Right cardiac atrium (tissue), 5 donors: ENCODE measurements at regions not wholly inside any gene's neighbourhood (a gene's known extent, or its start where the extent isn't known, plus 50 kb on each side); places are given as distances from the start of the nearest gene placed in this dataset.
"Not testable (repeated sequence)": the region's sequence is repeated elsewhere in the genome, so short reads cannot be mapped to it uniquely, and the experiment has no call there.

Source experiments
- ATAC-seq, 2 donors: fragments of 200-7000 bp; cut with Tn5 transposase; one replicate each; pipeline versions ENCODE4 v1.8.0 to v1.9.1; 2020; ENCODE audit warnings: moderate library complexity in 2 of 2, mild to moderate bottlenecking in 1 of 2
- DNase-seq, 3 donors: peaks; one replicate each; pipeline ENCODE4 v3.0.0-alpha.2; 2020
- H3K27ac ChIP-seq: one replicate; pipeline ENCODE4 v1.5.1; 2013; ENCODE audit warnings: mild to moderate bottlenecking, low read length, control low read depth, moderate library complexity
- H3K27me3 ChIP-seq: one replicate; pipeline ENCODE4 v1.6.1; 2013; ENCODE audit not compliant: control insufficient read depth, insufficient read depth
- H3K4me1 ChIP-seq: one replicate; pipeline ENCODE4 v1.6.1; 2013; ENCODE audit warnings: low read length; ENCODE audit not compliant: control insufficient read depth, insufficient read depth
- H3K4me3 ChIP-seq: one replicate; pipeline ENCODE4 v1.5.1; 2013; ENCODE audit warnings: low read length, control low read depth
- H3K9me3 ChIP-seq: one replicate; pipeline ENCODE4 v1.6.1; 2013; ENCODE audit warnings: low read length; ENCODE audit not compliant: control insufficient read depth
- WGBS: extraction: QIAGEN DNeasy Blood & Tissue Kit; methylation state at CpG from one replicate; pipeline ENCODE4 v1.1.7; 2013; 5-methylcytosine and 5-hydroxymethylcytosine counted together
- intact Hi-C, 4 donors: fragments of 100-400 bp; cut with DNase I; formaldehyde crosslinking; loops; one replicate each; pipeline versions ENCODE4 v1.11.0 to v1.14.0; 2022 to 2023
- donor health status: healthy with polysubstance abuse.
- donor health status: DM: no; HTN: yes; CAD: no.
- donor health status: DM: no; HTN: no; CAD: no.
- donor health status: DM: no; HTN: yes; CAD: no; lungs with severe emphysema.
- donor health status: DM: yes; HTN: yes; CAD: no.

DNA sequence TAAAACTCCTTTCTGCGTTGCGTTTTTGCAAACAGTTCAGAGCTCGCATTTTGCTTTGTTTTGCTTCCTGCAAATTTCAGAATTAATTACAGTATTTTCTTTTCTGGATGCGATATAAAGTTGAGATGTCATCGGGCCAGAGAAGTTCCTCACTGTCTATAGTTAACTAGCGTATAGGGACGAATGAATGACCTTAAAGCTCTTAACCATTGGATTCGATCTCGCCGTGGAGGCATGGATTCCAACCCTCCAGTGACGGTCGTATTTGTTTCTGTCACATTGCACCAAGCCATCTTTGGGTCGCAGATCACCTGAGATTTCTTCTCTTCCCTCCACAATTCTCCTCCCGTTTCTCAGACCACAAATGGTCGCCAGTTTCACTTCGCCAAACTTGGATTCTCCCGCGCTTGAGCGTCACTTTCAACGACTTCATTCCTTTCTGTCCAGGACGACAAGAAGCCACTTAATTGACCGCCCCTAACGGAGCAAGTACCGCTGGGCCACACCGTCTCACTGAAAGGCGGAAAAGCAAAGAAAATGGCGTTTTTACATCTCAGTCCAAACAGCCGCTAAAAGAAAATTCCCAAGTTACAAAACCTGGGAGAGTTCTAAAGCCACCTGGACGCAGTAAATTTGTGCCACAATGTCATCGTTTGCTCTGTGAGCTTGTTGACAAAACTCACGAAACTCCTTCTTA is 85.3 kb upstream of the ZNF184 start:
- ATAC-seq = no peak
- WGBS = 6% methylated on average over 31 of the region's 31 CpGs

DNA sequence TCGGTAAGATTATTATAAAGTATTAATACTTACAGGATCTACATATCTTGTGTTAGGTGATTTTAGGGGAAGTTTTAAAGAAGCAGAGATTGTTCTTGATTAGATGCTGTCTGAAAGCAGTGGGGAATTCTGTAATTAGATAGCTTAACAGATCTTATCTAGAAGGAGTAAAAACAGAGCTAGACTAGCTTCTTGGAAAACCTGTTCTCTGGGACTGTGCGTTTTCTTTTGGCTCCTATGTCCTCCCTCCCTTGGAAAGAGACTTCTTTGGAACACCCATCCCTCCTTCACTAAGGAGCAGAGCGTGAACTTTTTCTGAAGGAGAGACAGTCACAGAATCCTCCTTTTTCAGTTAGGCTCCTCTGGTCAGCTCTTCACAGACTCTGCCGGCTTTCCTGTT is 83.5 kb upstream of the ZNF184 start:
- Histone ChIP-seq H3K4me1 (no peaks in the 10 kb centered on the region), H3K27me3 (peaks cover 14% of the 10 kb centered on the region), H3K4me3 (no peak overlapping the region), H3K27ac (no peak overlapping the region), H3K9me3 (no peaks in the 10 kb centered on the region)
- 25% methylated on average over 4 of the region's 4 CpGs for WGBS
- no peak for DNase-seq
- intact Hi-C loops = no loop called here
- no peak for ATAC-seq

More for the DNA sequence above, 85.3 kb upstream of the ZNF184 start:
- intact Hi-C loops = no loop called here
- no peaks in the 10 kb centered on the region for H3K4me1 ChIP-seq
- no peaks in the 10 kb centered on the region for H3K9me3 ChIP-seq
- H3K27me3 ChIP-seq = peaks cover 17% of the 10 kb centered on the region
- no peak overlapping the region for H3K4me3 ChIP-seq
- H3K27ac ChIP-seq = no peak overlapping the region
- no peak for DNase-seq

DNA sequence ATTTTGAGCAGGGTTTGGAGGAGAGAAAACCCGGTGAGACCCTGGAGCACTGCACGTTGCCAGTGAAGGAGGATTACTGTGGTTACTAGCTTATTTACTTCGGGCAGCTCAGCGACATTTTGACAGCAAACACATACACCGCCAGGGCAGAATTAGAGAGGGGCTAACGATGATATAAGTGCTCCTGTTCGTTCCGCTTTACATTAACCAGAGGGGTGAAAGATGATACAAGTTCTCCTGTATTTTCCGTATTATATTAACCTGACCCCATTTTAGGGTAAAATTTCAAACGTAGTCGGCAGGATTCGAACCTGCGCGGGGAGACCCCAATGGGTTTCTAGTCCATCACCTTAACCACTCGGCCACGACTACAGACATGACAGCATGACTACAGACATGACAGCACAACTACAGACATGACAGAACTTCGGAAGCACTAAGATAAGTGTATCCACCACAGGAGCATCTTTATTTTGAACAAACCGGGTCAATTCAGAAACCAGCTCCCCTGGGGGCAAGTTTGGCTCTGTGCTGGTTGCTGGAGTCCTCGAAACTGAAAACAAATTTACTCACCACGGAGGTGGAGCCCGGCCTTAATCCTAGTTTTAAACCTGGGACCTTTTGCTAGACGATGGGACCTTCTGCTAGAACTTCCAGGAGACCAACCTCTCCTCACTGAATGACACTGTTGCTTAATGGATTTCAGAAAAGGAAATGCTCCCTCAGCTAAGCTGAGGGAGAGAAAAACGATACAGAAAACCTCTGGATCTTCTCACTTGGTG is 80.4 kb upstream of the ZNF184 start:
- WGBS = 9% methylated on average over 23 of the region's 23 CpGs
- intact Hi-C loops = no loop called here
- H3K4me3 ChIP-seq = no peak overlapping the region
- H3K27me3 ChIP-seq = peaks cover 8% of the 10 kb centered on the region
- H3K4me1 ChIP-seq = no peaks in the 10 kb centered on the region
- H3K9me3 ChIP-seq = no peaks in the 10 kb centered on the region
- ATAC-seq (no peak), DNase-seq (no peak)
- H3K27ac ChIP-seq = no peak overlapping the region

DNA sequence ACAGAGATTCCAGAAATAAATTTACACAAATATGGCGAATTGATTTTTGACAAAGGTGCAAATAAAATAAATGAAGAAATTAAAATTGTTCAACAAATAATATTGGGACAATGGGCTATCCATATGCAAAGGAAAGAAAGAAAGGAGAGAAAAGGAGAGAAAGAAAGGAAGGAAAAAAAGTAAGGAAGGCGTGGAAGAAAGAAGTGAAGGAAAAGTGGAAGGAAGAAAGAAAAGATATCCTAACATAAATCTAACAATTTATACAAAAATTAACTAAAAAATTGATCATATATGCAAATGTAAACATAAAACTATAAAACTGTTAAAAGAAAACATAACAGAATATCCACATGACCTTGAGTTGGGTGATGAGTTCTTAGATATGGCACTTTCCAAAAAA is 78.7 kb upstream of the ZNF184 start:
- no peak for DNase-seq
- intact Hi-C loops = no loop called here
- H3K27me3 ChIP-seq = peaks cover 4% of the 10 kb centered on the region

DNA sequence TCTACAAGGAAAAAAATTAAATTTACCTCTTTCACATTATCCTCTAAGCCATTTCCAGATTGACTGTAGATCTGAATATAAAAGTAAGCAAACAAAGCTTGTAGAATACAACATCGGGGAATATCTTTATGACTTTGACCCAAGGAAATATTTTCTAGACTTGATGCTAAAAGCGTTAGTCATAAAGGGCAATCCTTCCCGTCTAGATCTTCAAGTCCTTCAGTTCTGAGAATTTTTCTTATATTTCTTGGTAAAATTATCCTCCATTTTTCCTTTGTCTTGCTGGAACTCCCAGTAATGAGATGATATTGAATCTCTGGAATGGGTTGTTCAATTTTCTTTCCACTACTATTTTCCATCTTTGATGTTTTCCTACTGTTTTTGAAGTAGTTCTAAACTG is 77.8 kb upstream of the ZNF184 start:
- ATAC-seq (no peak), DNase-seq (no peak)
- Histone ChIP-seq H3K4me1 (no peaks in the 10 kb centered on the region), H3K27ac (no peak overlapping the region), H3K27me3 (no peaks in the 10 kb centered on the region), H3K4me3 (no peak overlapping the region), H3K9me3 (no peaks in the 10 kb centered on the region)
- 78% methylated on average over 3 of the region's 3 CpGs for WGBS
- intact Hi-C loops = no loop called here

More for the DNA sequence above, 78.7 kb upstream of the ZNF184 start:
- no peaks in the 10 kb centered on the region for H3K9me3 ChIP-seq
- no peak overlapping the region for H3K4me3 ChIP-seq
- WGBS = 71% methylated on average over 2 of the region's 2 CpGs
- no peak overlapping the region for H3K27ac ChIP-seq
- H3K4me1 ChIP-seq = no peaks in the 10 kb centered on the region
- ATAC-seq = no peak

DNA sequence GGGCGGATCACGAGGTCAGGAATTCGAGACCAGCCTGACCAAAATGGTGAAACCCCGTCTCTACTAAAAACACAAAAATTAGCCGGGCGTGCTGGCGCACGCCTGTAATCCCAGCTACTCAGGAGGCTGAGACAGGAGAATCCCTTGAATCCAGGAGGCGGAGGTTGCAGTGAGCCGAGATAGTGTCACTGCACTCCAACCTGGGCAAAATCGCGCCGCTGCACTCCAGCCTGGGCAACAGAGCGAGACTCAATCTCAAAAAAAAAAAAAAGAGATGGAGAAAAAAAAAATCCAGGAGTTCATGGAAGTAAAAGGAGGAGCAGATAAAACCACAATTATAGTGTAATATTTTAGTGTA is 76.3 kb upstream of the ZNF184 start:
- intact Hi-C loops, ATAC-seq, DNase-seq, H3K9me3 ChIP-seq, H3K4me3 ChIP-seq, H3K27ac ChIP-seq, H3K27me3 ChIP-seq, H3K4me1 ChIP-seq: not testable (repeated sequence)
- WGBS = 86% methylated on average over 14 of the region's 14 CpGs

DNA sequence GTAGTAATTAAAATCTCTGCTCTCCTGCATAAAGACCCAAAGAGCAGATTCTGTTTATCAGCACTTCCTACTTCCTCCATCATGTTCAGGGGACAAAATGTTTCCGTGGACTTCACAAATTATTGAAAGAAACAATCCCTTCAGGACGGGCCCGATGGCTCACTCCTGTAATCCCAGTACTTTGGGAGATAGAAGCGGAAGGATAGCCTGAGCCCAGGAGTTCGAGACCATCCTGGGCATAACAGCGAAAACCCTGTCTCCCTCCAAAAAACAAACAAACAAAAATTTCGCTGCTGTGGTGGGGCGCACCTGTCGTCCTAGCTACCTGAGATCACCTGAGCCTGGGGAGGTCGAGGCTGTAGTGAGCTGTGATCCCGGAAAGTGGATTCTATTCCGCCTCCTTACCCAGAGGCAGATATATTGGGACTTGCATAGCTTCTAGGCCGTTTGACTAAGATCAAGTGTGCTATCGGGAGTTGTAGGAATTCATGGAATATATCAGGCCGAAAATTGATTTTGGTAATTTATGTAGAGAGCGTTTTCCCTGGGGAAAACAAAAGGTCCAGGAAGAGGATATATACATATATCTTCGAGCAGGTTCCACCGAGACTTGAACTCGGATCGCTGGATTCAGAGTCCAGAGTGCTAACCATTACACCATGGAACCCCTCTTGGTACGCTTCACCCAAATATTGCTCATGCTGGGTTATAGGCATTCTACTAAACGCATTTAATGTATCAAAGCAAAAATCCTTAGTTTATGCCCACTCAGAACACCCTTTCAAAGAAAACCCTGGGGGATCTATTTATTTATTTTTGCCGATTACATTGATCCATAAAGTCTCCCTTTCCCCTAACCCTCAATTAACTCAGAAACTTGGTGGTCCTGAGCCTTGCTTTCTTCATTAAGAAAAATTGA is 74.5 kb upstream of the ZNF184 start:
- Histone ChIP-seq H3K27me3 (no peaks in the 10 kb centered on the region), H3K4me3 (peak overlapping the region; percentile 15), H3K9me3 (no peaks in the 10 kb centered on the region), H3K27ac (no peak overlapping the region), H3K4me1 (no peaks in the 10 kb centered on the region)
- DNase-seq = no peak
- intact Hi-C loops = no loop called here
- no peak for ATAC-seq
- 22% methylated on average over 23 of the region's 23 CpGs for WGBS

DNA sequence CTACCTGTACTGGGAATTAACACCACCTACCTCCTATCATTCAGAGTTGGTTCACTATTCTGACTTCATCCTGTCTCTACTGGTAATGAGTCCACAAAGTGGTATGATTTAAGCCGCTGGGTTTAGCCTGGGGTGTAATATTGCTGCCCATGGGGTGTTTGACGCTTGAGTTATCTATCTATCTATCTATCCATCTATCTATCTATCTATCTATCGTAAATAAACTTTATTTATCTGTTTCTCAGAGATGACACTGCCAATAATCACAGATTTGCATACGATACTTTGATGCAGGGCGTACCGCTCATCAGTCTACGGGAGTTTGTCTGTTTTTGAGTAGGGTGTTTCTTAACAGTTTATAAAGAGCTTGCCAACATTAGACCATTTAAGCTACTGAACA is 73.6 kb upstream of the ZNF184 start:
- Histone ChIP-seq H3K4me3 (no peak overlapping the region), H3K4me1 (no peaks in the 10 kb centered on the region), H3K27me3 (no peaks in the 10 kb centered on the region), H3K9me3 (no peaks in the 10 kb centered on the region), H3K27ac (no peak overlapping the region)
- WGBS = 85% methylated on average over 7 of the region's 7 CpGs
- DNase-seq (no peak), ATAC-seq (no peak)
- intact Hi-C loops = no loop called here

DNA sequence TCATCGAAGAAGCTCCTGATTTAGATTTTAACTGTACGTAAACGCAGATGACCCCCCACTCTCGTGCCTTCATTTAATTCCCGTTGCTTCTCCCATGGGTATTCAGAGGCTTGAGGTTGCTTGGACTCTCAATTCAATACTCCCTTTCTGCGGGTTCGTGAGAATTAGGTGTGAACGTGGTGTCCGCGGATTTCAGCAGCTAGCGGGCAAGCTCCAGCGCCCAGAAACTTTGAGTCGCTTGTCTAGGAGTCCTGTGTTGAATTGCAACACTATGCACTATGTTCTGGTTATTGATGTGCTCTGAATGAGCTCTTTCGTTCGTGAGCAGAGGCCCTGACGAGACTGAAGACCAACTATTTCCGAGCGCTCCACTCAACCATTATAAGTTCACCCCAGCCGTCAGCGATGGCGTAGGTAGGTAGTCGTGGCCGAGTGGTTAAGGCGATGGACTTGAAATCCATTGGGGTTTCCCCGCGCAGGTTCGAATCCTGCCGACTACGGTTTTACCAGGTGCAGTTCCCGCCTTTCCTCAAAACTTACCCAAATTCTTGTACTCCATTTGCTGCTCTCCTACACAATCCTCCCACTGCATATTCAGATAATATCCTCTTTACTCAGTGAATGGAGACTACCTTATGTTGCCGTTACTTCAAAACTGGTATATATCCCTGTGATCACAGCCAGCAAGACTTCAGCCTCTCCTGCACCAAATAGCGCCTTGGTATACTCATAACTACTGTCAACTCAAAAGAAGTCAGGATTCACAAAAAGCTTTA is 72.6 kb upstream of the ZNF184 start:
- no peak overlapping the region for H3K27ac ChIP-seq
- no peaks in the 10 kb centered on the region for H3K9me3 ChIP-seq
- no peak for DNase-seq
- H3K4me1 ChIP-seq = no peaks in the 10 kb centered on the region
- 6% methylated on average over 32 of the region's 32 CpGs for whole genome bisulfite sequencing
- no peaks in the 10 kb centered on the region for H3K27me3 ChIP-seq
- peak overlapping the region; percentile 29 for H3K4me3 ChIP-seq
- intact Hi-C loops = no loop called here
- ATAC-seq = no peak

DNA sequence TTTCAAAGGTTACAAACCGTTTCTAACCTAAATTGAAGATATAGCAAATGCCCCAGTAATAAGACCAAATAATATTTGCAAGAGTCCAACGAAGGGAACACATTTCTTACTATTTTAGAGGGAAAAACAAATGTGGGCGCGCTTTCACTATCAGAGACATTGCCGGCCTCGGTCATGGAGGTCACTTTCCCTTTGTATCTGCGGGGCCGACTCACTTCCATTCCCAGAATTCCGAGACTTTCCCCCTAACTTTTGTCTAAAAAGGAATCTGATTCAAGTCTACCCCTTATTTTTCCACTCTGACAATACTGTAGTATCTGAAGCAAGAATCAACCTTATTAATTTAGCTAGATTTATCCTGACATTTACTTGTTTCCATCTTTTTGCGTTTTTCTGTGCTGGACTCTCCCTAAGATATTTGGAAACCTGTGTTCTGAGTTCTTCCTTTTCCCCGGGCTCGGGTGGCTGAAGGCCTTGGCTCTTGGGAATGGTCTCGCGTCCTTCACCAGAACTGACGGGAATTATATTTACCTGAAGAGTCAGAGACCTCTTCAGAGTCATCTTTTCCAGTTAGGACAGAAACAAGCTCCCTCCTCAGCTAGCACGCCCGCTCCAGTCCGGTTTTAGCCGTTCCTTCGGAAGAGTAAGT is 71.8 kb upstream of the ZNF184 start:
- no peaks in the 10 kb centered on the region for H3K27me3 ChIP-seq
- no peak for ATAC-seq

More for the DNA sequence above, 71.8 kb upstream of the ZNF184 start:
- no peaks in the 10 kb centered on the region for H3K4me1 ChIP-seq
- no peaks in the 10 kb centered on the region for H3K9me3 ChIP-seq
- no peak overlapping the region for H3K27ac ChIP-seq
- intact Hi-C loops = no loop called here
- DNase-seq = no peak
- 3% methylated on average over 20 of the region's 20 CpGs for WGBS
- peak overlapping the region; percentile 29 for H3K4me3 ChIP-seq
